Hematopoietic multipotent progenitor cell treated with erythropoietin and hydrocortisone succinate and interleukin-3 and kit ligand, for 17 days (in vitro differentiated cells): ENCODE measurements at regions not wholly inside any gene's neighbourhood (a gene's known extent, or its start where the extent isn't known, plus 50 kb on each side); places are given as distances from the start of the nearest gene placed in this dataset.

Experiments
- DNase-seq: peaks from one replicate; pipeline ENCODE4 v3.0.0-alpha.2; 2015; ENCODE audit warnings: low spot score

DNA sequence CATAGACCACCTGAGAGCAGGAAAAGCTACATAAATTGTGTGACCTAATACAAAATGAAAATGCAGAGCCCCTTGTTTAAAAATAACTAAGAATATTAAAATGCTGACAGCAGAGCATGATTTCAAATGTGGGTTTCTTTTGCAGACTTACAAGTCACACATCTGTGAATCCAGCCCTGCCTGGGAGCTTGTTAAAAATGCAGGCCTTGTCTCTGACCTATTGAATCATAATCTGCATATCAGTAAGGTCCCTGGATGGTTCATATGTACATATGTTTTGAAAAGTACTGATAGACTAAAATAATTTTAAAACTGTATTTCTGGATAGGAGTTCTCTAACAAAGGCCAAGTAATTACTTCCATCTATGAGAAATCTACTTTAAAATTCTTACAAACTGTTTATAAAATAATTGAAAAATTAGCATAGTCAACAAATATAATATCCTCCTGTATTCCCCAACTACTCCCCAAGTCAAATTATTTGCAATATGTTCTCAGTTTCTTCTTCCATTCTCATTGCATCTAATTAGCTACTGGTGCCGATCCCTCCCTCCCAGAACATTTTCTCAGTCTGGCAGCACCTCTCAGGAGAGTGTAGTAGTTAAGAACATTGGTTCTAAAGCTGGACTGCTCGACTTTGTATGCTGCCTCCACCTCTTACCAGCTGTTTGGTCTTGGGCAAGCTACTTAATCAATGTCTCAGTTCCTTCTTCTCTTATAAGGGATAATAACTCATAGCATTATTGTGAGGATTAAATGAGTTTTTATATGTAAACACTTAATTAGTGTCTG lies 1040.4 kb upstream of the CDH2 start:
- DNase-seq: no peak

DNA sequence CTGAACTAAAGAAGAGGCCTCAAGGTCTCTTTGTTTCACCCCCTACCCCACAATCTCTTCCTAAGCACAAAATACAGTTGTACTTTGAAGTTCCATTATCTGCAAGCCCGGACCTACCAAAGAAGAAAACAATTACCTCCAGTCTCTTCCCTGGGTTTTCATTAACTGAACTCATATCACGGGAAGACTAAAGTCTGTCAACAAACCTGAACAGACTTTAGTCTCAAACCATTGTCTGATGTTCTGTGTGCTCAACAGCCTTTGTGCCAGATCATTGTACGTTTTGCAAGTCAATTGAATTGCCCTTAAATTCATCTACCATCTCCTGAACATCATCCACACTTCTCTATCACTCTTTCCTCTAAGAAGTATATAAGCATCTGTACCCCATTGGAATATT lies 1021.9 kb upstream of the CDH2 start:
- DNase-seq: no peak

DNA sequence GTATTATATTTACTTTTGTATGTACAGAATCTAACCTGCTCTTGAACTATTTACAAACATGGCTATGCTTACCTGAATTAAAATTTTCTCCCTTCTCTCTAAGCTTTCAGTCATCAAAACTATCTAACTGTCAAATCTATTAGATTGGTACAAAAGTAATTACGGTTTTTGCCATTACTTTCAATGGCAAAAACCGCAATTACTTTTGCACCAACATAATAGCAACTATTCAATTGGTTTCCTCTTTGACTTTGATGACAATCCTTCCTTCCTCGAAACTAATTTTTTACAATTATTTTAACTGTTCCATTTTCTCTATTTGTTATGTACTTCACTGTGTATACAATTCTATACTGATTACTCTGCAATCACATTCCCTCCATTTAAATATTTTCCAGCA lies 1019.4 kb upstream of the CDH2 start:
- no peak for DNase-seq

DNA sequence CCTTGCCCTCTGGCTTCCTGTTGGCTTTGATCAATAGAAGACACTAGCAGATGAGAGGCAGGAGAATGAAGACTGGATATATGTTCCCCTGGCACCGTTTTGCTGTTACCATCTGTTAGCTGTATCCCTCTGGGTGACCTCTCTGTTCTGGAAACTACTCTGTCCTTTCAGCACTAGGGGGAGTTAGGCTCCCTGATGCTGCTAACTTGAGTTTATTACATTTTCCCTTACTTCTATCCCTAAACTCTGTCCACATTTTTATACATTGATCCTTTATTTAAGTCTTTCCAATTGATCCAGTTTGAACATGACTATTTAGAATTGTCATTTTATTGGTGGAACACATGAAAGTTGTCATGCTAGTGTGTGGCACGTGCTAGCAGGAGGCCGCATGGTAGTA lies 1014.3 kb upstream of the CDH2 start:
- DNase-seq: no peak

DNA sequence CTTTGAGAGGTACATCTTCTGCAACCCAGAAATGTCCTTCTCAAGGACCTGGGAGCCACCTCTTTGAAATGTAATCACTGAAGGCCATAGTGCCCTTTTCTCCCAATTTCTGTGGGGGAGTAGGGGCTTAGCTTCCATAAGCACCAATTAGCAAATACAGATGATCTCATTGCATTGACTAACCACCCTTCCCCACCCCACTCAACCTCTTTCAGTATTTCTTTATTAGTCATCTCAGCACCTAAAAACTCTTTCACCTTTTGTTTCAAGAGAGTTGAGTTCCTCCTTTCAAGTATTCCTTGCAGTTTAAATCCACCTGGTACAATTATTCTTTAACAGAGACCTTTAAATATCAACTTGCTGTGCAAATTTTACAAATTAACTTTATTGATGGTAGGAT lies 1011.8 kb upstream of the CDH2 start:
- DNase-seq: no peak

DNA sequence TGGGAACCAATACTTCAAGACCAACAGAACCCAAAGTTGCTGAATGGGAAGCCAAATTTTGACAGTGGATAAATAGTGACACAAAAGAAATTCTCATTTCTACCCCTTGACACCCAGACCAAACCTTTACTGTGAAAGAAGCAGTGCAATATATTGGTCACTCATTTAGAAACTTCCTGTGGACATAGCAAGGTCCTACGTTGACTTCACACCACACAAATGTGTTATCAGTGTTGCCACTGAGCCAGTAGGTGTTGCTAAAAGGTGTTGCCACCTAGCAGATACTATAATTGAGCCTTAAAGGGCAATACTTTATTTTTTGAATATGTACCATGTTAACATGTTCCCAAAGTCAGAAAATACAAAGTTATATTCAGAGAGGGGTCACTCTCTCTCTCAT lies 1008.9 kb upstream of the CDH2 start:
- no peak for DNase-seq

DNA sequence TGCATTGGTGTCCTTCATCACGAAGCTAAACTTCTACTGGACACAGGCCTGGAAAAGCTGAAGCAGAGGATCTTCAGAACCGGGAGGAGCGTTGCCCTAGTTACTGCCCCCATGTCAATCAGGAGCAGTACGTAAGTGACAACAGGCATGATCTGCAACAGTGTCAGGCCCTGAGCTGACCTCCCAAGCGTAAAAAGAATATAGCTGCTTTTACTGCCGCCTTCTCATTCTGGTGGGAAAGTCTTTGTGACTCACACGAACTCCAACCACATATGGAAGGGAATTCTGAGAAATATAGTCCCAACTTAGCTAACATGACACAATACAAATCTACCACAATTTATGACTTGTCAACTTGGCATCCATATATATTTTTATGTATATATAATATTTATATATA lies 1007.7 kb upstream of the CDH2 start:
- no peak for DNase-seq

DNA sequence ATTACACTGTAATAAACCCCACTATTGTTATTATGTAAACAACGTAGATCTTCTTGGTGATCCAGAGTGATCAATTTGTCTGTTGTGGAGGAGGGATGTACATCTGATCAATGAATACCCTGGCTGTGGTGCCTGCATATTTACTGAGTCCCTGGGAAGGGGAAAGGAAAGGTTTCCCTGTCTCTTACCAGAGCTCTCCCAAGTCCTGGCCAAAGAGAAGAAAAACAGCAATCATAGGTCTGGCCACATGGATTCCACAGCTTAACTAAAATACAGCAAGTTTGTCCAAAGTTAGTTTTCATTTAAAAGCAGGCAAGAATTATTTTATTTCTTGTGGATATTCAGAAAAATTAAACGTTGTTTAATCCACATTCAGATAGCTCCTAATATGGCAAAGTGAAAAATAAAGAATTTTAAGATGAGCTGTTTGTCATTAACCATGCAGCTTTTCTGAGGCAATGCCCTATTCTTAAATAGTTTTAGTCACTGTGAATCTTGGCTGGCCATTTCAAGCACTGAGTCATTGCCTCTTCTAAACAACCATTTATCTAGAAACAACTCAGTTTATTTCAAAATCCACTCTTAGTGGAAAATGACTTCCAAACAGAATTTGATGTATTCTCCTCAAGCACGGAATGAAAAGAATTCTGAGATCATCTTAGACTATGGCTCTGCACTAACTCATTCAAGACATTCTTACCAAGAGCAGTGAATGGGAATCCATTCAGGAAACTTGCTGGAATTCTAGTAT lies 1004.4 kb upstream of the CDH2 start:
- no peak for DNase-seq

DNA sequence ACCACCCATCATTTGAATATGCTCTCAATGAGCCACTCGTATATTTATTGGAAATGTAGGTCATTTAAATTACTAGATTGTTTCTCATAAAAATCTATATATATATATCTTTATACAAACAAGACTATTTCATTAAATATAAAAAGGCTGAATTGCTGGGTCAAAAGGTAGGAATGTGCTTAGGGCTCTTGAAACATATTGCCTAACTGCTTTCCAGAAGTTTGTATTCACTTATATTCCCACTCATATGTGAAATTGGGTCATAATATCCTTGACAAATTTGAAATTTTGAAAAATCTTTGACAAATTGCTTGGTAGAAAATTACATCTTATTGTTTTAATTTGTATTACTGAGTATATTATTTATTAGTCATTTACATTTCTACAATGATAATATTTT lies 999.8 kb upstream of the CDH2 start:
- DNase-seq: no peak

DNA sequence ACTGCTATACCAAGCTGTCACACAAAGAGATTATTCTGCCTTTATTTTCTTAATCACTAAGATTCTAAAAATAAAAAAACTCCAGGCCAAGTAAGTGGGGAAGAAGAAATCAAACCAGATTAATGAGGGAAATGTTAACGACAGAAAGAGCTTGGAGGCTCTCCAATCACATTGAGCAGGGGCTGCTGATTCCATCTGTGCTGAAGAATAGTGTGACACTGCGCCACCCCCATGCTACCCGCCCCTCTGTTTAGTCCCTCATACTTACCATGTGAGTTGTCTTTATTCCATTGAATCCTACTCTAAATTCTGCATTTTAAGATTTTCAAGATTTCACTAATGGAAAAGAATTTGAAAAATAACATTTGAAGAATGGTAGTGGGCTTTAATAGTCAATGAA lies 998.0 kb upstream of the CDH2 start:
- DNase-seq: no peak

DNA sequence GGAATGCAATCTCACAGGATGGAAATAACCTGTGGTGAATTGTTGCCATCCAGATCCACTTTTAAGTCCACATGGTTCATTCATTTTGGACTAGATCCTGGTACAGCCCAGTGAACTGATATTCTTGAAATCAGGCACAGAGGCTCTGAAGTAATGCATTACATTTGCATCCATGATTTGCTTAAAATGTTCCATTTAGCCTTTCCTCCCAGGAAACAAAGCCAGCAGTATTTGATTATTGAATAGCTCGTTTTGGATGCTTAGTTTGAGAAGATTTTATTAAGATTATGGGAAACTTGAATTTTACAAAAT lies 995.8 kb upstream of the CDH2 start:
- no peak for DNase-seq

DNA sequence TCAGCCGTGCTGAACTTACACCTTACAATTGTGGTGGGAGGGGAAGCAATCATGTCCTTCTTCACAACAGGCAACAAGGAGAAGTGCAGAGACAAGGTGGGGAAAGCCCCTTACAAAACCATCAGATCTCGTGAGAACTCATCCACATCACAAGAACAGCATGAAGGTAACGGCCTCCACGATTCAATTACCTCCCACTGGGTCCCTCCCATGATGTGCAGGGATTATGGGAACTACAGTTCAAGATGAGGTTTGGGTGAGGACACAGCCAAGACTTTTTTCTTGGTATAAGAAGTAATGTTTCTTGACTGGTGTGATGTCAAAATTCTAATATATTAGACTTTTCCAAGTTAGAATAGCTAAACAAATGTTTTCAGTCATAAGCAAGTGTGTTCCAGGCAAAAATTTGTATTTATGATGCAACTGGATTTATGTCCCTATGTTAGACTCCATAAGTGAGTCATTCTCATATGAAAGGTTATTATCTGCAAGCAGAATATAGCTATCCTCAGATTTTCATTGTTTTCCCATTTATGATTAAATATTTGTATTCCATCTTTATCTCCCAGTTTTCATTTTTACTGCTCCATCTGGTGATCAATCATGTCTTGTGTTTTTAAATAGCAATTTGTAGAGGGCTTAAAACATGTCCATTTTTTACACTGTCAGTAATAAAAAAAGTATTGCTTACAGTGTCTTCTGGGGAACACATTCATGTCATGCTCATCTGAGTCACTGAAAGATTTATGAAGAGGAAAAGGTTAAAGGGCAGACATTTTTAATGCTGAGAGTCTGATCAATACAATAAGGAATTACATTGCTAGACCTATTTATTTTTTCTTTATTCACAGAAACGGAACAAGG lies 995.2 kb upstream of the CDH2 start:
- no peak for DNase-seq

DNA sequence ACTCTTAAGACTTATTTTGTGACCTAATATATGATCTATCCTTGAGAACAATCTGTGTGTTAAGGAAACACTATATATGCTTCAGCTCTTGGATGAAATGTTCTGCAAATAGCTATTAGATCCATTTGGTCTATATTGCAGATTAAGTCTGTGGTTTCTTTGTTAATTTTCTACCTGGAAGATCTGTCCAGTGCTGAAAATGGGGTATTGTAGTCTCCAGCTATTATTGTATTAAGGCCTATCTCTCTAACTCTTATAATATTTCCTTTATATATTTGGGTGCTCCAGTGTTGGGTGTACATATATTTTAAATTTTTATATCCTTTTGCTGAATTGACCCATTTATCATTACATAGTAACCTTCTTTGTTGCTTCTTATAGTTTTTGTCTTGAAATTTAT lies 992.7 kb upstream of the CDH2 start:
- DNase-seq: no peak

DNA sequence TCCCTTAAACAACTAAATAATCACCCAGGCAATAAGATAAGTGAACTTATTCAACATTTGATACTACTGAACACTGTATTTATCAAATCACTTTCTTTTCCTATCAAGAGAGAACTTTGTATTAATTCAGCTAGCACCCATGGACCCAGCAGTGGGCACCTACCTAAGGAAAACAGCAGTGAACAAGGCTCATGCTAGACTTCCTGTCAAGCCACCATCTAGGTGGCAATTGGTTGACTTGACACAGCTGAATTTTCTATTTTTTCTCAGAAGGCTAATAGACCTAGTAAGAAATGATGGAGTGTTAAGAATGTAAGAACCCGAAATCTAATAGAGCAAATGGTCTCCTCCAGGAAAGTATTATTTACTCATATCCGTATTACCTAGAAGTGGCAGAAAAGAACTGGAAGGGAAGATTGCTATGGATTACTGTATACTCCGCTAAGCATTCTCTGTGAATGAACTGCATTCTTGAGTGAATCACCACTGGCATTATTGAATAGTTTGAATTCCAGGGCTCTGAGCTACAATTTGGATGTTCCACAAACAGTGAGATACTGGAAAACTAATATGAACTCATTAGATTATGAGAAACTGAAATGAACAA lies 988.2 kb upstream of the CDH2 start:
- DNase-seq: no peak

DNA sequence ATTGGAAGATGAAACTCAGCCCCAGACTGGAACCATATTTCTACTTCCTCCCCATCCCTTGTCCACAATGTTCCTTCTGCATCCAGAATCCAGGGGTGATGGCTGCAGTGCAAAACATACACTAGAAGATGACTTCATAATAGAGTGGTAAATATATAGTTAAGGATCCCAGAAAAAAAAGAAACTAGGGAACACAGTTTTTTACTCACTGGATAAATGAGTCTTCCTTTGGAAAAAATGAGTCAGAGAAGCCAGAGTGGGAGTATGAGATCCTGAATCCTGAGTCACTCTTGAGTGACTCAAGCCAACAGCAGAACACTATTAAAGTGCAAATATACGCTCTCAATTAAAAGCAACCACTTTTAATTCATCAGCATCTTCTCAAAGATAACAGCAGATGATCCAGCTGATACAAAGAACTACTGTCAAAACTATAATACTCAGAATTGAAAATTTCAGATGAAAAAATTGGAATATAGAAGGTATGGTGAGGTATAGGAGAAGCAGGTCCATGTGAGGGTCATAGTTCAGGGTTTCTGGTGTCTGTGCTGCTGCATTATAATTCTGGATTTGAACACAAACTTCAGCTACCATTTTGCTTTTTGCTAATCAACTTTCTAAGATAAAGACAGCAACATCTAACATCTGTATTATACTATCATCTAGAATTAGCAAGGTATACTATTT lies 987.2 kb upstream of the CDH2 start:
- no peak for DNase-seq

DNA sequence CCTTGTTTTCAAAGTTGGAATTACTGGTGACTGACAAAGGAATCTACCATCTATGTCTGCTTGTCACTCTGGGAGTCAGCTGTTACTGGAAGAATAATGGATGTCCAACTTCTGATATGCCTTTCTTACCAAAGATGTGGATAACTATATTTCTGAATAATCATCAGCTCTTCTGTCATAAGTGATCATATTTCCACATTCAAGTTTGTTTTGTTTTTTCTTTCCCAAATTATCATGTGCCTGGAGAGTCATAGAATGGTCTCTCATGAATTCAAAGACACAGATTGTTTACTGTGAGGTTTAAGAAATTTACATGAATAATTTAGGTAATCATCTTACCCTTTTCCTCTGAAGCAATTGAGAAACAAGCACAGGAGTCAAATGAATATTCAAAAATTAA lies 986.7 kb upstream of the CDH2 start:
- DNase-seq: no peak

DNA sequence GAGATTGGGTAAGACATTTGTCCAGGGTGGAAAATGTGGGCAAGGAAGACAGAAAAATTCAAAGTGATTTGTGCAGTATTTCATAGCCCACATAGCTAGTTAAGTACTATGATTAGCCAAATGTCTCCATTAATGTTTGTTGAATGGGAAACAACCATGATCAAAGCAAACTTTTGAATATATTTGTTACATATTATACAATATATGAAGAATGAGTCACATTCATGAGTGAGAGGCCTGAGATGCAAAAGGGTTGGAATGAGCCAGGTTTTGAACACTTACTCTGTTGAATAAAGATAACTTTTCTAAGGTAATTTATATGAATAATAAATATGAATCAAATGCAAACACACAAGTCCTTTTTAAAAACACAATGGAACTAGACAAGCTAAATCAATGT lies 984.5 kb upstream of the CDH2 start:
- no peak for DNase-seq

DNA sequence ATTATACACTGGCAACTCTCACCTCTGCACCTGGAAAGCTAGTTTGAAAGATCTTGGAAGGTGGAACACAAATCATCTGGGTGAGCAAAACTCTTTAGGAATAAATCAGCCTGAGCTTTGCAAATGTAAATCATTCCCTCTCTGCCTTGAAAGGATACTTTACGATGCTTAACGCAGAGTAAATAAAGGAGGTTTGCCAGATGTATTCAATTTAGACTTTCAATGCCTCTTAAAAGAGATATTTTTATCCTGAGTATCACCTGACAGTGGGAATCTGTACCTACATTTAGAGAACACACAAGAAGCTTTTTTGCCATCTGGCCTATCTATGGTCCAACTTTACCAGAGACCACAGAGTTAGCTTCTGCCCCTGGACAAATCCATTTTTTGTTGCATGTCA lies 983.2 kb upstream of the CDH2 start:
- no peak for DNase-seq

DNA sequence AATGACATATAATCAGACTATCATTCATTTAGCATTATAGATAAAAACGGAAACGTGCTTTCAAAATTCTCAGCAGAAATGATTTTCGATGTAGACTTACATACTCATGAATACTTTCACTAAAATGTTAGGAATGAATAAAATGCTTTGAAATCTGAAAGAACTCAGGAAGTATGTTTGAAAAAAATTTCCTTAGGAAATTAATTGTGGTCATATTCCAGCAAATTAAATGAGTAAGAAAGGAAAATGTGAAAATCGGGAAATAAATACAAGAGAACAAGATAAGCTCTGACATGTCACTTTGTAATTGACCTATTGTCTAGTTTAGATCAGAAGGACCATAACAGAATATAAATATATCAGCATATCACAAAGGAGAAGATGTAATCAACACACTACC lies 981.0 kb upstream of the CDH2 start:
- no peak for DNase-seq

DNA sequence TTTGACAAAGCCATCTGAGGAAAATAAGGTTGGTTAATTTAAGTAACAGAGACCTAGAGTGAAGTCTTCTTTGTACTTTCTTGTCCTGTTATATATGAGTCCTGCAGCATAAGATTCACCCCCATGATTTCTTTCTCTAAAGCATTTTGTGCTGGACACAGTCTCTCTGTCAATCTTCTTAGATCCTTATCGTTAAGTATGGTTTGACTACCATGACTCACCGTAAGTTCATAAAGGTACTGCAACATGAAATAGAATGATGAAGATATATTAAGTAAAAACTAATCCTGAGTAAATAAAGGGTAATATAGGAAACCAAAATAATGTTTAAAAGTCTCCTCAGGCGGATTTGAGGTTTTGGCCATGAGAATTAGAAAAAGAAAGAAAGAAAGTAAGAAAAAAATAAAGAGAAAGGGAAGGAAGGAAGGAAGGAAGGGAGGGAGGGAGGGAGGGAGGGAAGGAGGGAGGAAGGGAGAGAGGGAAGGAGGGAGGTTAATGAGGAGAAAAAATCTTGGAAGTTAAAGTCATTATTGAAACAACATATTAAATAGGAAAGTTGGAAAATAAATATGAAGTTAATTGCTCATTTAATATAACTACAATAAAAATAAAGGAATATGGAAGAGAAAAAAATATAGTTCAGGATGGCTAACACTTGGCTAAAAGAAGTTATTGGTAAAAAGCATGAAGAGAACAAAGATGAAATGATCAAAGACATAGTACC lies 980.3 kb upstream of the CDH2 start:
- no peak for DNase-seq

DNA sequence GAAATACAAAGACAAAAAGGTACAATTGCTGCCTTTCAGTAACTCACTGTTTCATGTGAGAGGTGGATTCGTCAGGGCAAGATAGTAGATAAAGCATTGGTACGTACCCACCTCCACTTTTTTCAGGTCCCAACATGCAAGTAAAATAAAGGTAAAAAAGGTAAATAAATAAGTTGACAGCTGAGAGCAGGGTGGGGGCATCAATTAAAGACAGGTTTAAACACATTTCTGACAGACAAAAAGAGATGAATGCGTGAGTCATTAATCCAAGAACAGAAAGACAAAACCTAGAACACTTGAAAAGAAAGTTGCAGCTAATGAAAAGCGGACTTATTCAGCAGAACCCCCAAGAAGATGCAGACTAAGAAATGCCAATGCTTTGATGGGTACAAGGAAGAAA lies 979.6 kb upstream of the CDH2 start:
- no peak for DNase-seq
